GM23338 (cell line): ENCODE measurements at regions not wholly inside any gene's neighbourhood (a gene's known extent, or its start where the extent isn't known, plus 50 kb on each side); places are given as distances from the start of the nearest gene placed in this dataset.

Experiments used
- ATAC-seq: fragments of 200-7000 bp; cut with Tn5 transposase; 3 replicates; pipeline ENCODE4 v1.9.1; 2020
- DNase-seq: peaks from one replicate; pipeline ENCODE4 v3.0.0-alpha.2; 2015; ENCODE audit warnings: low spot score
- H2AFZ ChIP-seq: fragments of 200-600 bp; sonication (generic); 2 replicates; pipeline ENCODE4 v1.8.0; 2016; ENCODE audit warnings: antibody characterized with exemption, mild to moderate bottlenecking, moderate library complexity
- H3F3A ChIP-seq: fragments of 200-600 bp; sonication (generic); replicated peaks from 2 replicates; pipeline ENCODE4 v1.8.0; 2017; ENCODE audit warnings: antibody characterized with exemption, mixed run types, low read depth
- H3K27ac ChIP-seq: fragments of 200-600 bp; sonication (generic); 2 replicates; pipeline ENCODE4 v1.6.1; 2016; ENCODE audit warnings: low read depth
- H3K27me3 ChIP-seq: fragments of 200-600 bp; sonication (generic); 2 replicates; pipeline ENCODE4 v1.8.0; 2016; ENCODE audit warnings: mild to moderate bottlenecking, mixed run types, moderate library complexity; ENCODE audit not compliant: insufficient read depth
- H3K36me3 ChIP-seq: fragments of 200-600 bp; sonication (generic); 2 replicates; pipeline ENCODE4 v1.8.0; 2016; ENCODE audit warnings: mild to moderate bottlenecking; ENCODE audit not compliant: insufficient read depth
- H3K4me1 ChIP-seq: fragments of 200-600 bp; sonication (generic); 2 replicates; pipeline ENCODE4 v1.8.0; 2016; ENCODE audit warnings: mild to moderate bottlenecking, moderate library complexity; ENCODE audit not compliant: insufficient read depth
- H3K4me2 ChIP-seq: fragments of 200-600 bp; sonication (generic); 2 replicates; pipeline ENCODE4 v1.7.1; 2017; ENCODE audit warnings: mixed run types
- H3K4me3 ChIP-seq: fragments of 200-600 bp; sonication (generic); 2 replicates; pipeline ENCODE4 v1.6.1; 2016; ENCODE audit warnings: mixed run types
- H3K79me2 ChIP-seq: fragments of 200-600 bp; sonication (generic); replicated peaks from 2 replicates; pipeline ENCODE4 v1.8.0; 2017; ENCODE audit warnings: mild to moderate bottlenecking; ENCODE audit not compliant: insufficient read depth
- H3K9me2 ChIP-seq: fragments of 200-600 bp; sonication (generic); 2 replicates; pipeline ENCODE4 v1.8.0; 2017; ENCODE audit not compliant: insufficient read depth
- H4K20me1 ChIP-seq: fragments of 200-600 bp; sonication (generic); replicated peaks from 2 replicates; pipeline ENCODE4 v1.8.0; 2017; ENCODE audit warnings: mild to moderate bottlenecking; ENCODE audit not compliant: insufficient read depth
- H3K27ac Mint-ChIP-seq: 2 replicates; pipeline ENCODE4 v1.8.0; 2020; ENCODE audit warnings: inconsistent platforms, mild to moderate bottlenecking, moderate library complexity, mixed read lengths
- H3K27me3 Mint-ChIP-seq: 3 replicates; pipeline ENCODE4 v1.8.0; 2022; ENCODE audit warnings: low read depth, mild to moderate bottlenecking, moderate library complexity, mixed read lengths, inconsistent platforms; ENCODE audit not compliant: insufficient read depth, poor library complexity
- H3K36me3 Mint-ChIP-seq: 3 replicates; pipeline ENCODE4 v1.8.0; 2021; ENCODE audit warnings: low read depth, mild to moderate bottlenecking, inconsistent platforms, moderate library complexity, mixed read lengths
- H3K4me1 Mint-ChIP-seq: 3 replicates; pipeline ENCODE4 v1.8.0; 2020; ENCODE audit warnings: mild to moderate bottlenecking, inconsistent platforms, mixed read lengths
- H3K4me3 Mint-ChIP-seq: 3 replicates; pipeline ENCODE4 v1.8.0; 2021; ENCODE audit warnings: moderate library complexity, mild to moderate bottlenecking, inconsistent platforms, mixed read lengths
- H3K9me3 Mint-ChIP-seq: 3 replicates; pipeline ENCODE4 v1.8.0; 2020; ENCODE audit warnings: moderate library complexity, mild to moderate bottlenecking, inconsistent platforms, mixed read lengths
- CREB1 ChIP-seq: fragments of 250-450 bp; sonication (Bioruptor Pico); IDR thresholded peaks from 2 replicates; pipeline ENCODE4 v1.5.0; 2020; ENCODE audit warnings: low read depth, mild to moderate bottlenecking, moderate library complexity
- EZH2 ChIP-seq: fragments of 200-600 bp; sonication (generic); IDR thresholded peaks from one replicate; pipeline ENCODE4 v1.8.0; 2017; ENCODE audit warnings: antibody characterized with exemption, mild to moderate bottlenecking, low read depth; ENCODE audit not compliant: unreplicated experiment
- EZH2phosphoT487 ChIP-seq: fragments of 200-600 bp; sonication (generic); IDR thresholded peaks from one replicate; pipeline ENCODE4 v1.8.1; 2018; ENCODE audit warnings: antibody characterized with exemption; ENCODE audit not compliant: unreplicated experiment
- NANOG ChIP-seq: IDR thresholded peaks from 2 replicates; pipeline ENCODE4 v1.6.1; 2016; ENCODE audit warnings: antibody characterized with exemption, borderline replicate concordance
- POLR2AphosphoS5 ChIP-seq: IDR thresholded peaks from 2 replicates; pipeline ENCODE4 v1.6.1; 2016; ENCODE audit warnings: antibody characterized with exemption, low read depth
- STAT1 ChIP-seq: IDR thresholded peaks from one replicate; pipeline ENCODE4 v1.6.1; 2016; ENCODE audit warnings: antibody characterized with exemption; ENCODE audit not compliant: unreplicated experiment
- ZNF114 ChIP-seq: fragments of 250-450 bp; sonication (Bioruptor Pico); IDR thresholded peaks from 2 replicates; pipeline ENCODE4 v1.5.0; 2020; ENCODE audit warnings: mild to moderate bottlenecking, moderate library complexity
- ZNF331 ChIP-seq: fragments of 250-450 bp; sonication (Bioruptor Pico); IDR thresholded peaks from 2 replicates; pipeline ENCODE4 v1.5.0; 2020; ENCODE audit warnings: low read depth, mild to moderate bottlenecking, moderate library complexity
- ZNF462 ChIP-seq: fragments of 250-450 bp; sonication (Bioruptor Pico); IDR thresholded peaks from 2 replicates; pipeline ENCODE4 v1.5.0; 2020; ENCODE audit warnings: mild to moderate bottlenecking, moderate library complexity
- TF ChIP-seq, protein P1 (sequence below), 2 experiments: fragments of 200-600 bp in 1 of 2; sonication (generic) in 1 of 2; conservative IDR thresholded peaks; 2 replicates each; pipeline versions ENCODE4 v1.5.1 to v1.6.1; 2016 to 2017; ENCODE audit warnings: antibody characterized with exemption in 2 of 2, low read depth in 2 of 2, mild to moderate bottlenecking in 2 of 2, moderate library complexity in 1 of 2

- Histone ChIP-seq H3K36me3 (no peaks in the 10 kb centered on the region), H3F3A (no peaks in the 10 kb centered on the region), H3K27me3 (no peaks in the 10 kb centered on the region; the same call in 1 of the 2 replicates), H4K20me1 (no peaks in the 10 kb centered on the region), H3K4me2 (no peak overlapping the region), H3K9me2 (no peaks in the 10 kb centered on the region), H3K4me3 (no peak overlapping the region), H2AFZ (no peak overlapping the region), H3K4me1 (no peaks in the 10 kb centered on the region), H3K79me2 (no peaks in the 10 kb centered on the region), H3K27ac (no peak overlapping the region)
- H3K36me3 Mint-ChIP-seq, result no peaks in the 10 kb centered on the region
- no peaks in the 10 kb centered on the region for H3K27me3 Mint-ChIP-seq
- no peak for TF ChIP-seq STAT1
- no peaks in the 10 kb centered on the region for H3K9me3 Mint-ChIP-seq
- H3K27ac Mint-ChIP-seq, result no peak overlapping the region
- H3K4me1 Mint-ChIP-seq, result no peaks in the 10 kb centered on the region
- H3K4me3 Mint-ChIP-seq, result no peak overlapping the region
- DNase-seq (no peak), ATAC-seq (no peak)
Measured at GRCh38 chr4:110975338-110975737, 352.5 kb upstream of the PITX2 start.

DNA sequence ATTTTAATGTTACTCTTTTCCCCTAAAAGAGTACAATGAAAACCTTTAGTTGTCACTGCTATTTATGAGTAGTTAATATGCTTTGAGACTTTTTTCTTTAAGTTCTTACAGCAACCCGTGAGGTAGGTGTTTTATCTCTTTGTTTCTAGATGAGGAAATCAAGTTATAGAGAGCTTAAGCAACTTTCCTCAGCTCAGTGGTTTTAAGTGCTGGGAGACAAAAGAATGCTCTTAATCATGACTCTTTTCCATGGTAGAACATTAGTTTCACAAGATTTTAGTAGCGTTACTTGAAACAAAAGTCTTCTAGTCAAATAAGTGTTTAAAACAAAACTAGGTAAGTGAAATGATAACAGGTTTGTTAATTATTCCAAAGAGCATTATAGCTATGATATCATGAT, 354.7 kb upstream of the PITX2 start:
- Mint-ChIP-seq H3K36me3 (no peaks in the 10 kb centered on the region), H3K9me3 (no peaks in the 10 kb centered on the region), H3K27ac (no peak overlapping the region), H3K4me3 (no peak overlapping the region), H3K4me1 (no peaks in the 10 kb centered on the region), H3K27me3 (no peaks in the 10 kb centered on the region)
- H3K27ac ChIP-seq, result no peak overlapping the region
- no peak for DNase-seq
- no peaks in the 10 kb centered on the region for H3K27me3 ChIP-seq
- H3K79me2 ChIP-seq, result no peaks in the 10 kb centered on the region
- no peak overlapping the region for H3K4me2 ChIP-seq
- no peak overlapping the region for H2AFZ ChIP-seq
- ATAC-seq, result no peak
- H3K4me3 ChIP-seq, result no peak overlapping the region
- H3F3A ChIP-seq, result no peaks in the 10 kb centered on the region
- no peaks in the 10 kb centered on the region for H3K36me3 ChIP-seq
- no peaks in the 10 kb centered on the region for H4K20me1 ChIP-seq
- TF ChIP-seq POLR2AphosphoS5, result no peak
- TF ChIP-seq EZH2phosphoT487, result no peak
- TF ChIP-seq ZNF114 (CRISPR knock-in tag), result no peak
- no peak for TF ChIP-seq ZNF331
- no peaks in the 10 kb centered on the region for H3K4me1 ChIP-seq
- no peaks in the 10 kb centered on the region for H3K9me2 ChIP-seq

- Histone ChIP-seq H3K9me2 (no peaks in the 10 kb centered on the region), H3K36me3 (no peaks in the 10 kb centered on the region), H2AFZ (no peak overlapping the region), H3F3A (no peaks in the 10 kb centered on the region), H3K4me1 (no peaks in the 10 kb centered on the region), H3K4me3 (no peak overlapping the region), H3K4me2 (no peak overlapping the region), H4K20me1 (no peaks in the 10 kb centered on the region), H3K79me2 (no peaks in the 10 kb centered on the region), H3K27ac (no peak overlapping the region), H3K27me3 (no peaks in the 10 kb centered on the region)
- Mint-ChIP-seq H3K9me3 (no peaks in the 10 kb centered on the region), H3K4me3 (no peak overlapping the region), H3K4me1 (no peaks in the 10 kb centered on the region), H3K27me3 (no peaks in the 10 kb centered on the region), H3K36me3 (no peaks in the 10 kb centered on the region), H3K27ac (no peak overlapping the region)
- ATAC-seq, result no peak
- no peak for DNase-seq
- TF ChIP-seq EZH2 (no peak), CREB1 (no peak), NANOG (no peak), STAT1 (no peak), ZNF114 (CRISPR knock-in tag) (no peak), ZNF462 (CRISPR knock-in tag) (no peak), EZH2phosphoT487 (no peak)
- TF ChIP-seq, protein P1, sequence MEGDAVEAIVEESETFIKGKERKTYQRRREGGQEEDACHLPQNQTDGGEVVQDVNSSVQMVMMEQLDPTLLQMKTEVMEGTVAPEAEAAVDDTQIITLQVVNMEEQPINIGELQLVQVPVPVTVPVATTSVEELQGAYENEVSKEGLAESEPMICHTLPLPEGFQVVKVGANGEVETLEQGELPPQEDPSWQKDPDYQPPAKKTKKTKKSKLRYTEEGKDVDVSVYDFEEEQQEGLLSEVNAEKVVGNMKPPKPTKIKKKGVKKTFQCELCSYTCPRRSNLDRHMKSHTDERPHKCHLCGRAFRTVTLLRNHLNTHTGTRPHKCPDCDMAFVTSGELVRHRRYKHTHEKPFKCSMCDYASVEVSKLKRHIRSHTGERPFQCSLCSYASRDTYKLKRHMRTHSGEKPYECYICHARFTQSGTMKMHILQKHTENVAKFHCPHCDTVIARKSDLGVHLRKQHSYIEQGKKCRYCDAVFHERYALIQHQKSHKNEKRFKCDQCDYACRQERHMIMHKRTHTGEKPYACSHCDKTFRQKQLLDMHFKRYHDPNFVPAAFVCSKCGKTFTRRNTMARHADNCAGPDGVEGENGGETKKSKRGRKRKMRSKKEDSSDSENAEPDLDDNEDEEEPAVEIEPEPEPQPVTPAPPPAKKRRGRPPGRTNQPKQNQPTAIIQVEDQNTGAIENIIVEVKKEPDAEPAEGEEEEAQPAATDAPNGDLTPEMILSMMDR (conservative IDR thresholded peaks at IDR 0.05; ENCODE audit: low read depth in 2 of 2), result no peak
Measured at GRCh38 chr4:110978761-110979160, 355.9 kb upstream of the PITX2 start.
